ENCODE measurements at regions not wholly inside any gene's neighbourhood (a gene's known extent, or its start where the extent isn't known, plus 50 kb on each side); places are given as distances from the start of the nearest gene placed in this dataset.
"Not testable (repeated sequence)": the region's sequence is repeated elsewhere in the genome, so short reads cannot be mapped to it uniquely, and the experiment has no call there.

DNA sequence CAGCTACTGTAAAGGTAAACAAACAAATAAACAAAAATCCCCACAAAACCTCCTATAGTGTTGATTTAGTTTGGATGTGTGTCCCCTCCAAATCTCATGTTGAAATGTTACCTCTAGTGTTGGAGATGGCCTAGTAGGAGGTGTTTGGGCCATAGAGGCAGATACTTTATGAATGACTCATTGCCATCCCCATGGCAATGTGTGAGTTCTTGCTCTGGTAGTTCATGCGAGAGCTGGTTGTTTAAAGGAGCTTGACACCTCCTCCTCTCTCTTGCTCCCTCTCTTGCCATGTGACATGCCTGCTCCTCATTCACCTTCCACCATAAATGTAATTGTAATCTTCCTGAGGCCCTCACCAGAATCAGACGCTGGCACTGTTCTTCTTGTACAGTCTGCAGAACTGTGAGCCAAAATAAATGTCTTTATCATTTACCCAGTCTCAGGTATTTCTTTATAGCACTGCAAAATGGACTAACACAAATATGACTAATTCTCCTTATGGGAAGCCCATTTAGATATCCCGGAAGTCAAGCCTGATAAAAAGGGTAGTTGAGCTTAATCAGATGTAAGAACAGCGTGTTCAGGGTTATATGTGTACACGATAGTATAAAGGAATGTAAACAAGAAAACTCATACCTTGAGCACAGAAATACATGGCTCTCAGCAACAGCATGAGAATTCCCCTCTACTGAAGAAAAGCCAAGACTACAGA, 99.1 kb downstream of the MALL start:
- TF ChIP-seq CBX3 (IDR thresholded peaks at IDR 0.05; ENCODE audit: borderline replicate concordance, low read depth); MXI1 (IDR thresholded peaks at IDR 0.05; ENCODE audit: low read depth, low read length); POLR2A (IDR thresholded peaks at IDR 0.05; ENCODE audit: low read depth, low read length); CREM (IDR thresholded peaks at IDR 0.05; ENCODE audit: low read depth); SMC3 (IDR thresholded peaks at IDR 0.05; ENCODE audit: borderline replicate concordance, low read length): not testable (repeated sequence)
- TF ChIP-seq, protein P1, sequence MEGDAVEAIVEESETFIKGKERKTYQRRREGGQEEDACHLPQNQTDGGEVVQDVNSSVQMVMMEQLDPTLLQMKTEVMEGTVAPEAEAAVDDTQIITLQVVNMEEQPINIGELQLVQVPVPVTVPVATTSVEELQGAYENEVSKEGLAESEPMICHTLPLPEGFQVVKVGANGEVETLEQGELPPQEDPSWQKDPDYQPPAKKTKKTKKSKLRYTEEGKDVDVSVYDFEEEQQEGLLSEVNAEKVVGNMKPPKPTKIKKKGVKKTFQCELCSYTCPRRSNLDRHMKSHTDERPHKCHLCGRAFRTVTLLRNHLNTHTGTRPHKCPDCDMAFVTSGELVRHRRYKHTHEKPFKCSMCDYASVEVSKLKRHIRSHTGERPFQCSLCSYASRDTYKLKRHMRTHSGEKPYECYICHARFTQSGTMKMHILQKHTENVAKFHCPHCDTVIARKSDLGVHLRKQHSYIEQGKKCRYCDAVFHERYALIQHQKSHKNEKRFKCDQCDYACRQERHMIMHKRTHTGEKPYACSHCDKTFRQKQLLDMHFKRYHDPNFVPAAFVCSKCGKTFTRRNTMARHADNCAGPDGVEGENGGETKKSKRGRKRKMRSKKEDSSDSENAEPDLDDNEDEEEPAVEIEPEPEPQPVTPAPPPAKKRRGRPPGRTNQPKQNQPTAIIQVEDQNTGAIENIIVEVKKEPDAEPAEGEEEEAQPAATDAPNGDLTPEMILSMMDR (IDR thresholded peaks at IDR 0.05 in 2 of 3, conservative IDR thresholded peaks at IDR 0.05 in 1 of 3; ENCODE audit: control insufficient read depth in 2 of 3, extremely low read depth in 1 of 3, insufficient read depth in 1 of 3, low read depth in 3 of 3, low read length in 3 of 3) = not testable (repeated sequence)
